ENCODE measurements at regions not wholly inside any gene's neighbourhood (a gene's known extent, or its start where the extent isn't known, plus 50 kb on each side); places are given as distances from the start of the nearest gene placed in this dataset.

- no peak overlapping the region for H3K4me3 Mint-ChIP-seq
- no peaks in the 10 kb centered on the region for H3K36me3 Mint-ChIP-seq (ENCODE audit: low read depth)
- TF ChIP-seq, protein P1, sequence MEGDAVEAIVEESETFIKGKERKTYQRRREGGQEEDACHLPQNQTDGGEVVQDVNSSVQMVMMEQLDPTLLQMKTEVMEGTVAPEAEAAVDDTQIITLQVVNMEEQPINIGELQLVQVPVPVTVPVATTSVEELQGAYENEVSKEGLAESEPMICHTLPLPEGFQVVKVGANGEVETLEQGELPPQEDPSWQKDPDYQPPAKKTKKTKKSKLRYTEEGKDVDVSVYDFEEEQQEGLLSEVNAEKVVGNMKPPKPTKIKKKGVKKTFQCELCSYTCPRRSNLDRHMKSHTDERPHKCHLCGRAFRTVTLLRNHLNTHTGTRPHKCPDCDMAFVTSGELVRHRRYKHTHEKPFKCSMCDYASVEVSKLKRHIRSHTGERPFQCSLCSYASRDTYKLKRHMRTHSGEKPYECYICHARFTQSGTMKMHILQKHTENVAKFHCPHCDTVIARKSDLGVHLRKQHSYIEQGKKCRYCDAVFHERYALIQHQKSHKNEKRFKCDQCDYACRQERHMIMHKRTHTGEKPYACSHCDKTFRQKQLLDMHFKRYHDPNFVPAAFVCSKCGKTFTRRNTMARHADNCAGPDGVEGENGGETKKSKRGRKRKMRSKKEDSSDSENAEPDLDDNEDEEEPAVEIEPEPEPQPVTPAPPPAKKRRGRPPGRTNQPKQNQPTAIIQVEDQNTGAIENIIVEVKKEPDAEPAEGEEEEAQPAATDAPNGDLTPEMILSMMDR (IDR thresholded peaks at IDR 0.05): no peak
- no peaks in the 10 kb centered on the region for H3K4me1 Mint-ChIP-seq (ENCODE audit: low read depth)
- peaks cover 26% of the 10 kb centered on the region for H3K9me3 Mint-ChIP-seq
- H3K27ac Mint-ChIP-seq: no peak overlapping the region
- DNase-seq: no peak
- H3K27me3 Mint-ChIP-seq (ENCODE audit: insufficient read depth): no peaks in the 10 kb centered on the region
Measured at GRCh38 chr1:95383111-95383510, 149.1 kb downstream of the RWDD3 start.

- TF ChIP-seq, protein P1 (IDR thresholded peaks at IDR 0.05): no peak
- Mint-ChIP-seq H3K27ac (no peak overlapping the region), H3K27me3 (ENCODE audit: insufficient read depth) (no peaks in the 10 kb centered on the region), H3K4me1 (ENCODE audit: low read depth) (no peaks in the 10 kb centered on the region), H3K36me3 (ENCODE audit: low read depth) (no peaks in the 10 kb centered on the region), H3K9me3 (peaks cover 28% of the 10 kb centered on the region), H3K4me3 (no peak overlapping the region)
- DNase-seq: no peak
Measured at GRCh38 chr1:95384567-95384966, 150.6 kb downstream of the RWDD3 start.

GRCh38 chr1:95386371-95386770 is 152.4 kb downstream of the RWDD3 start:
- no peaks in the 10 kb centered on the region for H3K27me3 Mint-ChIP-seq (ENCODE audit: insufficient read depth)
- no peak for DNase-seq
- H3K4me1 Mint-ChIP-seq (ENCODE audit: low read depth): no peaks in the 10 kb centered on the region
- H3K36me3 Mint-ChIP-seq (ENCODE audit: low read depth): no peaks in the 10 kb centered on the region
- H3K4me3 Mint-ChIP-seq: no peak overlapping the region
- H3K27ac Mint-ChIP-seq: no peak overlapping the region
- peaks cover 24% of the 10 kb centered on the region for H3K9me3 Mint-ChIP-seq
- TF ChIP-seq, protein P1 (IDR thresholded peaks at IDR 0.05): no peak

DNA sequence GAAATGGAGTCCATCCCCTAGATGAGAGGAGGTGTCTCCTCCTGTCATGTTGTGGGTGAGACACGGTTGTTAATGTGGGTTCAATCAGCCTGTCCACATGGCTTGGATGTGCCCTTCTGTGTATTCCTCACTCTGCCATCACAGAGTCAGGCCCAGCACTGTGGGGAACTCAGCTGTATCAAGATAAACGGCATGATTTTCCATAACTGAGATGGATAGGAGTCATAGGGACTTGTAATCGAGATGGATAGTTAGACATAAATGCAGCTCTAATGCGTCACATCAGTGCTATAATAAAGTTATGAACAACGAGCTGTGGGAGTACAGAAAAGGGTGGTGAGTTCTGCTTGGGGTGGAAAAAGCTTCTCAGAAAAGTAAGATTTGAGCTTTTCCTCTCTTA is 152.9 kb downstream of the RWDD3 start:
- Mint-ChIP-seq H3K27me3 (ENCODE audit: insufficient read depth) (no peaks in the 10 kb centered on the region), H3K4me1 (ENCODE audit: low read depth) (no peaks in the 10 kb centered on the region), H3K9me3 (peaks cover 24% of the 10 kb centered on the region), H3K4me3 (no peak overlapping the region), H3K27ac (no peak overlapping the region), H3K36me3 (ENCODE audit: low read depth) (no peaks in the 10 kb centered on the region)
- TF ChIP-seq, protein P1 (IDR thresholded peaks at IDR 0.05): no peak
- DNase-seq: no peak

GRCh38 chr1:95388031-95388430 is 154.0 kb downstream of the RWDD3 start:
- peaks cover 22% of the 10 kb centered on the region for H3K9me3 Mint-ChIP-seq
- no peaks in the 10 kb centered on the region for H3K36me3 Mint-ChIP-seq (ENCODE audit: low read depth)
- no peaks in the 10 kb centered on the region for H3K4me1 Mint-ChIP-seq (ENCODE audit: low read depth)
- no peak overlapping the region for H3K27ac Mint-ChIP-seq
- TF ChIP-seq, protein P1 (IDR thresholded peaks at IDR 0.05): no peak
- H3K27me3 Mint-ChIP-seq (ENCODE audit: insufficient read depth): no peaks in the 10 kb centered on the region
- no peak overlapping the region for H3K4me3 Mint-ChIP-seq
- DNase-seq: no peak

DNA sequence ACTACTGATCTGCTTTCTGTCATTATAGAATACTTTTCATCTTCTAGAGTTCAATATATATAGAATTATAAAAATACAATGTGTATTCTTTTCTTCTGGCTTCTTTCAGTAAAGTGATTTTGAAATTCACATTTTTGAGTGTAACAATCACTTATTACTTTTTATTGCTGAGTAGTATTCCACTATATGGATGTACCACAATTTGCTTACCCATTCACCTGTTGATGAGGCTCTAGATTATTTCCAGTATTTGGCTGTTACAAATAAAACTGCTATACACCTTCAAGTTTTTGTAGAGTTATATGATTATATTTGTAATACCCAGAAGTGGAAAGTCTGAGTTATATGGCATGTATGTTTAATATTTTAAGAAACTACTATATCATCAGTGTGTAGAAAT is 159.4 kb downstream of the RWDD3 start:
- no peak overlapping the region for H3K4me3 Mint-ChIP-seq
- no peak for DNase-seq

More for the DNA sequence above, 159.4 kb downstream of the RWDD3 start:
- H3K36me3 Mint-ChIP-seq (ENCODE audit: low read depth): no peaks in the 10 kb centered on the region
- H3K9me3 Mint-ChIP-seq: peaks cover 15% of the 10 kb centered on the region
- H3K27ac Mint-ChIP-seq: no peak overlapping the region
- TF ChIP-seq, protein P1 (IDR thresholded peaks at IDR 0.05): no peak
- no peaks in the 10 kb centered on the region; the same call in 1 of the 2 replicates for H3K27me3 Mint-ChIP-seq (ENCODE audit: insufficient read depth)
- H3K4me1 Mint-ChIP-seq (ENCODE audit: low read depth): no peaks in the 10 kb centered on the region
